Adrenal gland (tissue), 9 donors: ENCODE measurements at regions not wholly inside any gene's neighbourhood (a gene's known extent, or its start where the extent isn't known, plus 50 kb on each side); places are given as distances from the start of the nearest gene placed in this dataset.

Source experiments
- DNase-seq, 7 donors: peaks; one replicate each; pipeline ENCODE4 v3.0.0-alpha.2; 2019 to 2020
- H3K27ac ChIP-seq, 5 donors: fragments of 200-600 bp; sonication (generic) in 4 of 5; 1 replicate in 3 of 5; 2 replicates in 2 of 5; pipeline versions ENCODE4 v1.5.1 to v1.8.0; 2016 to 2020; ENCODE audit warnings: mild to moderate bottlenecking in 1 of 5
- H3K27me3 ChIP-seq: fragments of 200-600 bp; 2 replicates; pipeline ENCODE4 v1.8.0; 2021
- H3K36me3 ChIP-seq, 2 donors: fragments of 200-600 bp; replicated peaks in 1 of 2; 1 replicate in 1 of 2; 2 replicates in 1 of 2; pipeline versions ENCODE4 v1.5.1 to v1.8.0; 2018 to 2022
- H3K4me1 ChIP-seq, 2 donors: fragments of 200-600 bp; replicated peaks in 1 of 2; 1 replicate in 1 of 2; 2 replicates in 1 of 2; pipeline versions ENCODE4 v1.5.1 to v1.8.0; 2018 to 2021
- H3K4me3 ChIP-seq, 4 donors: fragments of 200-600 bp; sonication (generic) in 3 of 4; one replicate each; pipeline ENCODE4 v1.5.1; 2016 to 2018
- H3K9me3 ChIP-seq, 3 donors: fragments of 200-600 bp; sonication (generic) in 1 of 3; replicated peaks in 1 of 3; 1 replicate in 2 of 3; 2 replicates in 1 of 3; pipeline versions ENCODE4 v1.5.1 to v1.8.0; 2016 to 2021
- CTCF ChIP-seq, 6 experiments: fragments of 450-650 bp in 4 of 6; fragments of 200-600 bp in 2 of 6; sonication (generic) in 1 of 6; IDR thresholded peaks; 1 replicate in 5 of 6; 2 replicates in 1 of 6; pipeline versions ENCODE4 v1.5.1 to v1.8.0; 2016 to 2021; ENCODE audit warnings: antibody characterized with exemption in 6 of 6, mild to moderate bottlenecking in 2 of 6, moderate library complexity in 1 of 6
- POLR2A ChIP-seq, 2 donors: fragments of 450-650 bp; IDR thresholded peaks; one replicate each; pipeline ENCODE4 v1.6.1; 2017; ENCODE audit warnings: antibody characterized with exemption in 2 of 2, mild to moderate bottlenecking in 2 of 2, moderate library complexity in 1 of 2
- WGBS, 4 donors: extraction: QIAGEN DNeasy Blood & Tissue Kit in 2 of 4; methylation state at CpG; one replicate each; pipeline versions ENCODE4 v1.1.5 to v1.1.7; 2013 to 2017; 5-methylcytosine and 5-hydroxymethylcytosine counted together
- intact Hi-C, 2 donors: fragments of 100-400 bp; cut with DNase I; formaldehyde crosslinking; loops; one replicate each; pipeline versions ENCODE4 v1.14.1 to v1.15.0; 2022 to 2023
- donor health status: healthy with polysubstance abuse.
- donor health status: Bipolar disorder and iron deficiency.
- donor health status: DM: yes; HTN: yes; CAD: no.
- donor health status: DM: no; HTN: no; CAD: no.
- donor health status: DM: no; HTN: no; CAD: no.

GRCh38 chr9:13661014-13661413 is 381.5 kb upstream of the MPDZ start:
- no peak overlapping the region for H3K4me3 ChIP-seq
- no peaks in the 10 kb centered on the region for H3K9me3 ChIP-seq
- TF ChIP-seq CTCF (IDR thresholded peaks at IDR 0.05) (no peak), POLR2A (IDR thresholded peaks at IDR 0.05) (no peak)
- no peaks in the 10 kb centered on the region for H3K4me1 ChIP-seq
- no peaks in the 10 kb centered on the region for H3K27me3 ChIP-seq
- no peak for DNase-seq
- WGBS, 4 donors, result 80 to 84% (median 82%) methylated on average over 3 of the region's 3 CpGs
- H3K36me3 ChIP-seq, result no peaks in the 10 kb centered on the region
- H3K27ac ChIP-seq, result no peak overlapping the region
- intact Hi-C loops, result no loop called here

DNA sequence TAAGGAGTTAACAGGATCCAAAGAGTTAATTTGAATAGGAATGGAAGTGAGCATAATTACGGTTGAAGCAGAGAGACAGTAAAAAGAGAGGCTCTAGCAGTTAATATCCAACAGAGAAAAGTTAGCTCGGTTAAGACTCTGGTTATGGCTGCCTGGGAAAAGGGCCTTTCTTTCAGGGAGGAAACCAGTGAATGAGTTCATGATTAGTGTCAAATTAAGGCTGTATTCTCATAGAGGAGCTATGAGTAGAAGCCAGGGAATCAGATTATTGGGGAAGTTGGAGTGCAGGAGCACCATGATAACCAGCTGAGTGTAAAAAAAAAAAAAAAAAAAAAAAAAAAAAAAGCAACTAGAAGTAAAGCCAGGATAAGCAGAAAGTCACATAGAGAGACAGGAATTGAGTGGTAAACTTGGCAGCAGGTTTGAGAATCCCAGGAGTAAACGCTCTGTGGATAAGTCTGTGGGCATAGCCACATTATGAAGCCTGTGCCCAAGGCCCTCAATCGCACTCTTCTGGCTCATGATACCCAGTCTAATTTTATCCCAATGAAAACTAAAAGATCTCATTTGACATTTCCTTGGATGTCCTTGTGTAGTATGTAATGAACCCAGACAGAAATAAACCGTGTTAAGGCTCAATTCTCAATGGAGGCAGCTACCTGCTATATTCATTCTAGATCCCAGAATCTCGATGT is 372.6 kb upstream of the MPDZ start:
- DNase-seq, result no peak
- Histone ChIP-seq H3K4me3 (no peak overlapping the region), H3K4me1 (no peaks in the 10 kb centered on the region), H3K27ac (no peak overlapping the region), H3K36me3 (no peaks in the 10 kb centered on the region), H3K27me3 (no peaks in the 10 kb centered on the region), H3K9me3 (peaks cover 0 to 4% (median 0%) of the 10 kb centered on the region in 3 donors)
- intact Hi-C loops, result no loop called here
- WGBS, 4 donors, result 58 to 71% (median 63%) methylated on average over 6 of the region's 6 CpGs
- no peak for TF ChIP-seq POLR2A (IDR thresholded peaks at IDR 0.05)
- TF ChIP-seq CTCF (IDR thresholded peaks at IDR 0.05), result no peak

DNA sequence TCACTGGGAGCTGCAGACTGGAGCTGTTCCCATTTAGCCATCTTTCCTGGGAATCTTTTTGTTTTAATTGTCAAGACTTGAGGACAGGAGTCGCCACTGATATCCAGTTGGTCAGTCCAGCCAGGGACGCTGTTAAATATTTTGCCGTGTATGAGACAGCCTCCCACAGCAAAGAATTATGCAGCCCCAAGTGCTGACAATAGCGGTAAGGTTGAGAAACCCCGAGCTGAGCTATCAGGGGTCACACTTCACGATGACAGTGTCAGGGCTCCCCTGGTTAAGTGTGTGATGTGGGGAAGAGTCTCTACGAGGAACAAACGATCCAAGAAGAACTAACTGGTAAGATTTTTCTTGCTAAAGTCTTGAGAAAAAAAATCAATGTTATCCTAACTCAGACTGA is 372.0 kb upstream of the MPDZ start:
- no peaks in the 10 kb centered on the region for H3K27me3 ChIP-seq
- H3K4me3 ChIP-seq, result no peak overlapping the region
- intact Hi-C loops, result no loop called here
- H3K27ac ChIP-seq, result no peak overlapping the region
- H3K4me1 ChIP-seq, result no peaks in the 10 kb centered on the region
- WGBS, 4 donors, result 77 to 89% (median 80%) methylated on average over 8 of the region's 8 CpGs
- no peak for TF ChIP-seq POLR2A (IDR thresholded peaks at IDR 0.05)
- no peak for TF ChIP-seq CTCF (IDR thresholded peaks at IDR 0.05)
- no peaks in the 10 kb centered on the region for H3K36me3 ChIP-seq
- no peak for DNase-seq
- peaks cover 0 to 4% (median 0%) of the 10 kb centered on the region in 3 donors for H3K9me3 ChIP-seq

- H3K36me3 ChIP-seq, result no peaks in the 10 kb centered on the region
- no peak overlapping the region for H3K4me3 ChIP-seq
- no peak for DNase-seq
- 65 to 75% (median 71%) methylated on average over 3 of the region's 3 CpGs for WGBS, 4 donors
- TF ChIP-seq POLR2A (IDR thresholded peaks at IDR 0.05) (no peak), CTCF (IDR thresholded peaks at IDR 0.05) (no peak)
- intact Hi-C loops, result no loop called here
- no peaks in the 10 kb centered on the region for H3K27me3 ChIP-seq
- H3K4me1 ChIP-seq, result no peaks in the 10 kb centered on the region
- no peak overlapping the region for H3K27ac ChIP-seq
- peaks cover 0 to 4% (median 0%) of the 10 kb centered on the region in 3 donors for H3K9me3 ChIP-seq
Observed at GRCh38 chr9:13648676-13649075, 369.2 kb upstream of the MPDZ start.
